Tibial nerve (tissue), 3 donors: ENCODE measurements at regions not wholly inside any gene's neighbourhood (a gene's known extent, or its start where the extent isn't known, plus 50 kb on each side); places are given as distances from the start of the nearest gene placed in this dataset.

Source experiments
- POLR2A ChIP-seq, 2 donors: fragments of 450-650 bp; IDR thresholded peaks; one replicate each; pipeline ENCODE4 v1.6.1; 2017; ENCODE audit warnings: antibody characterized with exemption in 2 of 2, mild to moderate bottlenecking in 2 of 2, moderate library complexity in 2 of 2
- TF ChIP-seq, protein P1 (sequence below), 5 experiments: fragments of 200-600 bp in 3 of 5; fragments of 450-650 bp in 2 of 5; sonication (generic) in 3 of 5; IDR thresholded peaks; one replicate each; pipeline ENCODE4 v1.5.1; 2016 to 2019; ENCODE audit warnings: antibody characterized with exemption in 5 of 5, mild to moderate bottlenecking in 3 of 5, moderate library complexity in 2 of 5

DNA sequence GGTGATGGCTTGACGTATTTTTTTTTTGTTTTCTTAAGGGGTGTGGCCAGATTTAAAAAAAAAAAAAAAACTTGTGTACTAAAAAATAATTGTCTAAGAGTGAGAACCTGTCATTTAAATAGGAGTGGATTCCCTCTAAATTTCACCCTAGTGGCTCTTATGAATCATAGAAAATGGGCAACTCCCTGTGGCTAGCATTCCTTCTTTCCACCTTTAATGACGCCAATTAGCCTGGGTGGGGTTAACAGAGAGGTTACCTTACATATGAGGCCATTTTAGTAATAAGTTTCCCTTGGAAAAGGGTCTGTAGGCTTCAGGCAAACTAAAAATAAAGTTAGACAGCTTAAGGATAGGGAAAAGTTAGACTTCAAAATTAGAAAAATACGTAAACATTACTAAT, 223.5 kb upstream of the FAM241A start:
- TF ChIP-seq, protein P1, sequence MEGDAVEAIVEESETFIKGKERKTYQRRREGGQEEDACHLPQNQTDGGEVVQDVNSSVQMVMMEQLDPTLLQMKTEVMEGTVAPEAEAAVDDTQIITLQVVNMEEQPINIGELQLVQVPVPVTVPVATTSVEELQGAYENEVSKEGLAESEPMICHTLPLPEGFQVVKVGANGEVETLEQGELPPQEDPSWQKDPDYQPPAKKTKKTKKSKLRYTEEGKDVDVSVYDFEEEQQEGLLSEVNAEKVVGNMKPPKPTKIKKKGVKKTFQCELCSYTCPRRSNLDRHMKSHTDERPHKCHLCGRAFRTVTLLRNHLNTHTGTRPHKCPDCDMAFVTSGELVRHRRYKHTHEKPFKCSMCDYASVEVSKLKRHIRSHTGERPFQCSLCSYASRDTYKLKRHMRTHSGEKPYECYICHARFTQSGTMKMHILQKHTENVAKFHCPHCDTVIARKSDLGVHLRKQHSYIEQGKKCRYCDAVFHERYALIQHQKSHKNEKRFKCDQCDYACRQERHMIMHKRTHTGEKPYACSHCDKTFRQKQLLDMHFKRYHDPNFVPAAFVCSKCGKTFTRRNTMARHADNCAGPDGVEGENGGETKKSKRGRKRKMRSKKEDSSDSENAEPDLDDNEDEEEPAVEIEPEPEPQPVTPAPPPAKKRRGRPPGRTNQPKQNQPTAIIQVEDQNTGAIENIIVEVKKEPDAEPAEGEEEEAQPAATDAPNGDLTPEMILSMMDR (IDR thresholded peaks at IDR 0.05): no peak
- no peak for TF ChIP-seq POLR2A (IDR thresholded peaks at IDR 0.05)
